ENCODE measurements at regions not wholly inside any gene's neighbourhood (a gene's known extent, or its start where the extent isn't known, plus 50 kb on each side); places are given as distances from the start of the nearest gene placed in this dataset.

GRCh38 chr2:129055824-129056223 is 737.2 kb upstream of the HS6ST1 start:
- Histone ChIP-seq H3K27me3 (ENCODE audit: insufficient read depth, low read depth) (no peaks in the 10 kb centered on the region), H3K9ac (no peak overlapping the region), H3K4me1 (ENCODE audit: low read depth, poor library complexity, severe bottlenecking) (peaks cover 6% of the 10 kb centered on the region), H2AFZ (ENCODE audit: low read depth) (no peak overlapping the region), H3K36me3 (ENCODE audit: insufficient read depth) (no peaks in the 10 kb centered on the region), H3K27ac (no peak overlapping the region), H3K79me2 (ENCODE audit: insufficient read depth, low read depth) (no peaks in the 10 kb centered on the region), H4K20me1 (ENCODE audit: insufficient read depth) (no peaks in the 10 kb centered on the region), H3K4me2 (no peak overlapping the region), H3K4me3 (IDR thresholded peaks at IDR 0.05; ENCODE audit: insufficient read depth, low read depth, low read length) (no peak overlapping the region)
- no peak for TF ChIP-seq CTCF (conservative IDR thresholded peaks at IDR 0.05; ENCODE audit: low read depth, low read length)

GRCh38 chr2:129056309-129056958 is 737.8 kb upstream of the HS6ST1 start:
- H3K79me2 ChIP-seq (ENCODE audit: insufficient read depth, low read depth), result no peaks in the 10 kb centered on the region
- no peak overlapping the region for H3K4me2 ChIP-seq

GRCh38 chr2:129056959-129057317 is 738.3 kb upstream of the HS6ST1 start:
- no peak overlapping the region for H3K4me2 ChIP-seq
- H3K4me1 ChIP-seq (ENCODE audit: low read depth, poor library complexity, severe bottlenecking), result peaks cover 8% of the 10 kb centered on the region
- no peak overlapping the region for H3K27ac ChIP-seq
- H3K27me3 ChIP-seq (ENCODE audit: insufficient read depth, low read depth), result no peaks in the 10 kb centered on the region
- no peak overlapping the region for H2AFZ ChIP-seq (ENCODE audit: low read depth)
- no peak for TF ChIP-seq CTCF (conservative IDR thresholded peaks at IDR 0.05; ENCODE audit: low read depth, low read length)
- H3K36me3 ChIP-seq (ENCODE audit: insufficient read depth), result no peaks in the 10 kb centered on the region
- H3K4me3 ChIP-seq (IDR thresholded peaks at IDR 0.05; ENCODE audit: insufficient read depth, low read depth, low read length), result no peak overlapping the region
- no peaks in the 10 kb centered on the region for H3K79me2 ChIP-seq (ENCODE audit: insufficient read depth, low read depth)
- no peaks in the 10 kb centered on the region for H4K20me1 ChIP-seq (ENCODE audit: insufficient read depth)
- H3K9ac ChIP-seq, result no peak overlapping the region

More at GRCh38 chr2:129056309-129056958, 737.8 kb upstream of the HS6ST1 start:
- Histone ChIP-seq H4K20me1 (ENCODE audit: insufficient read depth) (no peaks in the 10 kb centered on the region), H3K9ac (no peak overlapping the region), H3K27ac (no peak overlapping the region), H2AFZ (ENCODE audit: low read depth) (no peak overlapping the region), H3K4me1 (ENCODE audit: low read depth, poor library complexity, severe bottlenecking) (peaks cover 8% of the 10 kb centered on the region), H3K27me3 (ENCODE audit: insufficient read depth, low read depth) (no peaks in the 10 kb centered on the region), H3K36me3 (ENCODE audit: insufficient read depth) (no peaks in the 10 kb centered on the region), H3K4me3 (IDR thresholded peaks at IDR 0.05; ENCODE audit: insufficient read depth, low read depth, low read length) (no peak overlapping the region)
- no peak for TF ChIP-seq CTCF (conservative IDR thresholded peaks at IDR 0.05; ENCODE audit: low read depth, low read length)

- TF ChIP-seq CTCF (conservative IDR thresholded peaks at IDR 0.05; ENCODE audit: low read depth, low read length), result no peak
- Histone ChIP-seq H3K4me1 (ENCODE audit: low read depth, poor library complexity, severe bottlenecking) (peaks cover 8% of the 10 kb centered on the region), H2AFZ (ENCODE audit: low read depth) (no peak overlapping the region), H3K4me3 (IDR thresholded peaks at IDR 0.05; ENCODE audit: insufficient read depth, low read depth, low read length) (no peak overlapping the region), H3K79me2 (ENCODE audit: insufficient read depth, low read depth) (no peaks in the 10 kb centered on the region), H3K27me3 (ENCODE audit: insufficient read depth, low read depth) (no peaks in the 10 kb centered on the region), H3K4me2 (no peak overlapping the region), H3K27ac (no peak overlapping the region), H3K36me3 (ENCODE audit: insufficient read depth) (no peaks in the 10 kb centered on the region), H4K20me1 (ENCODE audit: insufficient read depth) (no peaks in the 10 kb centered on the region), H3K9ac (no peak overlapping the region)
Measured at GRCh38 chr2:129058981-129059380, 740.3 kb upstream of the HS6ST1 start.

Measured in KMS-11 (cell line).